ENCODE measurements at regions not wholly inside any gene's neighbourhood (a gene's known extent, or its start where the extent isn't known, plus 50 kb on each side); places are given as distances from the start of the nearest gene placed in this dataset.

DNA sequence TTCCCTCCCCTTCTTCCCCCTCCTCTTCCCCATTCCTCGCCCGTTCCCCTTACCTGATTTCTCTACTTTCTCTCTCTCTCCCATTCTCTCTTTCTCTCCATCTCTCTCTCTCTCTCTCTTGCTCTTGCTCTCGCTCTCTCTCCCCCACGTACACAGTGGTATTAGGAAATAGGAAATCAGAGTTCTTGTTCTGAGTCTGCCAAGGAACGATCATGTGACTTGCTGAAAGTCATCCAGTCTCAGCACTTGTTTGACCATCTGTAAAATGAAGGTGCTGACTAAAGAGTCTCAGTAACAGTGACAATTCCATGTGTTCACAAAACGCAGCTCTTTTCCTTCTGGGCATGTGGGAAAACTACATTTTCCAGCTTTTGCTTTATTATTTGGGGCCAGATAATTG lies 445.0 kb upstream of the TGFBR2 start:
- Mint-ChIP-seq H3K4me1 (no peaks in the 10 kb centered on the region), H3K9me3 (peaks cover 10% of the 10 kb centered on the region; the same call in 1 of the 2 replicates), H3K4me3 (no peak overlapping the region), H3K27ac (no peak overlapping the region), H3K36me3 (0 out of 2 replicates have a peak, but pooled peaks cover 2% of the 10 kb centered on the region), H3K27me3 (ENCODE audit: low read depth) (no peaks in the 10 kb centered on the region)
- DNase-seq (ENCODE audit: low spot score) (no peak), ATAC-seq (no peak)
- ChIA-PET POLR2A (no interaction called here), CTCF (no interaction called here)
- no peak for TF ChIP-seq SMAD3 (CRISPR knock-in tag; IDR thresholded peaks at IDR 0.05; ENCODE audit: borderline replicate concordance)
- TF ChIP-seq NR3C1 (CRISPR knock-in tag; conservative IDR thresholded peaks at IDR 0.05; ENCODE audit: low read depth), result no peak
- no peak for TF ChIP-seq NR1H2 (CRISPR knock-in tag; IDR thresholded peaks at IDR 0.05)
- no peak for TF ChIP-seq OVOL2 (CRISPR knock-in tag; IDR thresholded peaks at IDR 0.05; ENCODE audit: borderline replicate concordance)
- no peak for TF ChIP-seq FOXJ3 (CRISPR knock-in tag; IDR thresholded peaks at IDR 0.05; ENCODE audit: borderline replicate concordance)
- TF ChIP-seq, protein P1, sequence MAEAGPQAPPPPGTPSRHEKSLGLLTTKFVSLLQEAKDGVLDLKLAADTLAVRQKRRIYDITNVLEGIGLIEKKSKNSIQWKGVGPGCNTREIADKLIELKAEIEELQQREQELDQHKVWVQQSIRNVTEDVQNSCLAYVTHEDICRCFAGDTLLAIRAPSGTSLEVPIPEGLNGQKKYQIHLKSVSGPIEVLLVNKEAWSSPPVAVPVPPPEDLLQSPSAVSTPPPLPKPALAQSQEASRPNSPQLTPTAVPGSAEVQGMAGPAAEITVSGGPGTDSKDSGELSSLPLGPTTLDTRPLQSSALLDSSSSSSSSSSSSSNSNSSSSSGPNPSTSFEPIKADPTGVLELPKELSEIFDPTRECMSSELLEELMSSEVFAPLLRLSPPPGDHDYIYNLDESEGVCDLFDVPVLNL (CRISPR knock-in tag; IDR thresholded peaks at IDR 0.05; ENCODE audit: borderline replicate concordance, low read depth), result no peak
- TF ChIP-seq IRF2 (CRISPR knock-in tag; IDR thresholded peaks at IDR 0.05; ENCODE audit: borderline replicate concordance, low read depth), result no peak
- no peak for TF ChIP-seq TP53 (CRISPR knock-in tag; IDR thresholded peaks at IDR 0.05)
- no peak for TF ChIP-seq NR2C2 (CRISPR knock-in tag; IDR thresholded peaks at IDR 0.05)
- TF ChIP-seq EMX1 (CRISPR knock-in tag; IDR thresholded peaks at IDR 0.05), result no peak
- no peak for TF ChIP-seq ZNF232 (CRISPR knock-in tag; IDR thresholded peaks at IDR 0.05)
- no peak for TF ChIP-seq SP1 (CRISPR knock-in tag; conservative IDR thresholded peaks at IDR 0.05)
- TF ChIP-seq, protein P2, sequence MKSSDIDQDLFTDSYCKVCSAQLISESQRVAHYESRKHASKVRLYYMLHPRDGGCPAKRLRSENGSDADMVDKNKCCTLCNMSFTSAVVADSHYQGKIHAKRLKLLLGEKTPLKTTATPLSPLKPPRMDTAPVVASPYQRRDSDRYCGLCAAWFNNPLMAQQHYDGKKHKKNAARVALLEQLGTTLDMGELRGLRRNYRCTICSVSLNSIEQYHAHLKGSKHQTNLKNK (CRISPR knock-in tag; IDR thresholded peaks at IDR 0.05), result no peak
- TF ChIP-seq, protein P3, sequence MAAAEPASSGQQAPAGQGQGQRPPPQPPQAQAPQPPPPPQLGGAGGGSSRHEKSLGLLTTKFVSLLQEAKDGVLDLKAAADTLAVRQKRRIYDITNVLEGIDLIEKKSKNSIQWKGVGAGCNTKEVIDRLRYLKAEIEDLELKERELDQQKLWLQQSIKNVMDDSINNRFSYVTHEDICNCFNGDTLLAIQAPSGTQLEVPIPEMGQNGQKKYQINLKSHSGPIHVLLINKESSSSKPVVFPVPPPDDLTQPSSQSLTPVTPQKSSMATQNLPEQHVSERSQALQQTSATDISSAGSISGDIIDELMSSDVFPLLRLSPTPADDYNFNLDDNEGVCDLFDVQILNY (CRISPR knock-in tag; IDR thresholded peaks at IDR 0.05), result no peak
- TF ChIP-seq ZNF671 (CRISPR knock-in tag; IDR thresholded peaks at IDR 0.05), result no peak
- TF ChIP-seq, protein P4, sequence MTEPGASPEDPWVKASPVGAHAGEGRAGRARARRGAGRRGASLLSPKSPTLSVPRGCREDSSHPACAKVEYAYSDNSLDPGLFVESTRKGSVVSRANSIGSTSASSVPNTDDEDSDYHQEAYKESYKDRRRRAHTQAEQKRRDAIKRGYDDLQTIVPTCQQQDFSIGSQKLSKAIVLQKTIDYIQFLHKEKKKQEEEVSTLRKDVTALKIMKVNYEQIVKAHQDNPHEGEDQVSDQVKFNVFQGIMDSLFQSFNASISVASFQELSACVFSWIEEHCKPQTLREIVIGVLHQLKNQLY (CRISPR knock-in tag; IDR thresholded peaks at IDR 0.05), result no peak

DNA sequence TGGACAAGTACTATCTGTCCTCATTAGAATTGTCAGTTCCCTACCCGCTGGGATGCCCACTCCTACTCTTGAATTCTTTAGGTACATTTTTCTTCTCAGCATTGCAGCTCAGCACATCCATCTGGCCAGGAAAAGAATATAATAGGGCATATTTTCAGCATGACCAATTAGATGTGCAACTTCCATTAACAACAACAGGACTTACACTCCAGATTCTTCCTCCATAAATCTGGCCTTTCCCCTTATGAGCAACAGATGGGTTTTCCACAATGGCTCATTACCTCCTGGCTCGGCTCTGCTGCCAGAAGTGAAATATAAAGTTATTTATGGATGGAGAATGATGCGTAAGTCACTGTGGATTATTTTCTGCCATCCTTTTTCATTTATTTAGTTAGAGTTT lies 443.8 kb upstream of the TGFBR2 start:
- Mint-ChIP-seq H3K27ac (no peak overlapping the region), H3K4me3 (no peak overlapping the region), H3K27me3 (ENCODE audit: low read depth) (no peaks in the 10 kb centered on the region), H3K4me1 (peaks cover under 1% of the 10 kb centered on the region; the same call in 1 of the 2 replicates), H3K9me3 (peaks cover 11% of the 10 kb centered on the region; the same call in 1 of the 2 replicates), H3K36me3 (0 out of 2 replicates have a peak, but pooled peaks cover 2% of the 10 kb centered on the region)
- TF ChIP-seq, protein P5, sequence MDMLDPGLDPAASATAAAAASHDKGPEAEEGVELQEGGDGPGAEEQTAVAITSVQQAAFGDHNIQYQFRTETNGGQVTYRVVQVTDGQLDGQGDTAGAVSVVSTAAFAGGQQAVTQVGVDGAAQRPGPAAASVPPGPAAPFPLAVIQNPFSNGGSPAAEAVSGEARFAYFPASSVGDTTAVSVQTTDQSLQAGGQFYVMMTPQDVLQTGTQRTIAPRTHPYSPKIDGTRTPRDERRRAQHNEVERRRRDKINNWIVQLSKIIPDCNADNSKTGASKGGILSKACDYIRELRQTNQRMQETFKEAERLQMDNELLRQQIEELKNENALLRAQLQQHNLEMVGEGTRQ (CRISPR knock-in tag; IDR thresholded peaks at IDR 0.05), result no peak
- no peak for TF ChIP-seq RELA (CRISPR knock-in tag; IDR thresholded peaks at IDR 0.05; ENCODE audit: borderline replicate concordance)
- TF ChIP-seq, protein P6, sequence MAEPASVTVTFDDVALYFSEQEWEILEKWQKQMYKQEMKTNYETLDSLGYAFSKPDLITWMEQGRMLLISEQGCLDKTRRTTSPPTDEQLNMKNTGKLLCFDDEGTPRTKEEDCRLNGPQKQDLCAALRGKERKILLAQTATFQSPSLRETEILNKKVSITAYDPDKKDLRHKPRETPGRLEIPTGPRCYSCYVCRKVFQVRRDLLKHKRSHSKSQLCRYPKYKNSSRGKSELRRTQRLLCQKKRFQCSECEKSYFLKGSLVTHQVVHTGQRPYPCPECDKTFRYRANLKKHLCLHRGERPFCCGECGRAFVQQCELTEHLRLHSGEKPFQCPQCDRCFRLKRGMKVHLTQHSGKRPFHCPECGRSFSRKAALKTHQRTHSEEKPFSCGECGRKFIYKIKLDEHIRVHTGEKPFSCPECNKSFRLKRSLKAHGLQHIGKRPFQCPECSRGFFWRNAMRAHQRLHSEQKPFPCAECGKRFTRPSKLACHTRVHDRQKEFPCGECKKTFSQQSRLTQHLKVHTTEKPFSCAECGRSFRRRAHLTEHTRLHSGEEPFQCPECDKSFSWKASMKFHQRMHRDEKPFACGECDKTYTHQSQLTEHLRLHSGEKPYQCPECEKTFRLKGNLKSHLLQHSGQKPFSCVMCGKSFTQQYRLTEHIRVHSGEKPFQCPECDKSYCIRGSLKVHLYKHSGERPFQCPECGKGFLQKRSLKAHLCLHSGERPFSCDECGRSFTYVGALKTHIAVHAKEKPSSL (CRISPR knock-in tag; conservative IDR thresholded peaks at IDR 0.05), result no peak
- POLR2A ChIA-PET, result no interaction called here
- ATAC-seq (no peak), DNase-seq (ENCODE audit: low spot score) (no peak)
- CTCF ChIA-PET, result interaction anchor here (1.6 kb wide), 1 partner anchor 37 kb away, joined by 3 read pairs; no protein-coding TSS in a partner anchor
